Cardiac muscle cell (in vitro differentiated cells and primary cell): ENCODE measurements at regions not wholly inside any gene's neighbourhood (a gene's known extent, or its start where the extent isn't known, plus 50 kb on each side); places are given as distances from the start of the nearest gene placed in this dataset.

Experiments used
- DNase-seq, 2 donors: peaks; one replicate each; pipeline versions ENCODE4 v3.0.0 to v3.0.0-alpha.2; 2010 to 2017; ENCODE audit warnings: low read depth in 1 of 2, low spot score in 1 of 2
- H3K27ac ChIP-seq: fragments of 200-600 bp; sonication (generic); 2 replicates; pipeline ENCODE4 v1.5.1; 2016
- H3K27me3 ChIP-seq: fragments of 200-600 bp; sonication (generic); 2 replicates; pipeline ENCODE4 v1.6.0; 2016; ENCODE audit warnings: control low read depth
- H3K36me3 ChIP-seq: fragments of 200-600 bp; sonication (generic); 2 replicates; pipeline ENCODE4 v1.5.1; 2016; ENCODE audit warnings: control low read depth
- H3K4me1 ChIP-seq: fragments of 200-600 bp; sonication (generic); 2 replicates; pipeline ENCODE4 v1.8.1; 2017; ENCODE audit warnings: low read depth, mild to moderate bottlenecking, mixed run types
- H3K4me3 ChIP-seq: fragments of 200-600 bp; sonication (generic); 2 replicates; pipeline ENCODE4 v1.5.1; 2016; ENCODE audit warnings: mild to moderate bottlenecking
- H3K9me3 ChIP-seq: fragments of 200-600 bp; sonication (generic); 2 replicates; pipeline ENCODE4 v1.5.1; 2017; ENCODE audit warnings: low read depth, mild to moderate bottlenecking, control low read depth
- CTCF ChIP-seq: IDR thresholded peaks from 2 replicates; pipeline ENCODE4 v1.5.1; 2012; ENCODE audit warnings: low read depth, mild to moderate bottlenecking, low read length

- peak overlapping the region; percentile 83 for H3K27ac ChIP-seq
- no peaks in the 10 kb centered on the region for H3K27me3 ChIP-seq
- no peaks in the 10 kb centered on the region for H3K36me3 ChIP-seq
- peaks cover 17% of the 10 kb centered on the region for H3K4me1 ChIP-seq
- H3K9me3 ChIP-seq, result no peaks in the 10 kb centered on the region
- TF ChIP-seq CTCF, result no peak
- DNase-seq, result no peak
- H3K4me3 ChIP-seq, result no peak overlapping the region
Observed at GRCh38 chr6:77340331-77340730, 123.0 kb downstream of the HTR1B start.

- Histone ChIP-seq H3K36me3 (no peaks in the 10 kb centered on the region), H3K4me1 (peaks cover 17% of the 10 kb centered on the region), H3K4me3 (no peak overlapping the region), H3K27me3 (no peaks in the 10 kb centered on the region), H3K27ac (peak overlapping the region; percentile 83), H3K9me3 (no peaks in the 10 kb centered on the region)
- DNase-seq, result no peak
- no peak for TF ChIP-seq CTCF
Observed at GRCh38 chr6:77339926-77340325, 123.4 kb downstream of the HTR1B start.

DNA sequence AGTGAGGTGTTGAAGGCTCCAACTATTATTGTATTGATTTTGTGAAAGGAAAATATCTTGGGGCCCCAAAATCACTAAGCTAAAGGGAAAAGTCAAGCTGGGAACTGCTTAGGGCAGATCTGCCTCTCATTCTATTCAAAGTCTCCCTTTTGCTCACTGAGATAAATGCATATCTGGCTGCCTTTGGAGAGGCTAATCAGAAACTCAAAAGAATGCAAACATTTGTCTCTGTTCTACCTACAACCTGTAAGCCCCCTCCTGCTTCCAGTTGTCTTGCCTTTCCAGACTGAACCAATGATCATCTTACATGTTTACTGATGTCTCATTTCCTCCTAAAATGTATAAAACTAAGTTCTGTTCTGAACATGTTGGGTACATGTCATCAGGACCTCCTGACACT is 125.9 kb downstream of the HTR1B start:
- no peak overlapping the region for H3K27ac ChIP-seq
- H3K36me3 ChIP-seq, result no peaks in the 10 kb centered on the region
- peaks cover 17% of the 10 kb centered on the region for H3K4me1 ChIP-seq
- no peak for DNase-seq
- no peak overlapping the region for H3K4me3 ChIP-seq
- H3K27me3 ChIP-seq, result no peaks in the 10 kb centered on the region
- TF ChIP-seq CTCF, result no peak
- no peaks in the 10 kb centered on the region for H3K9me3 ChIP-seq

DNA sequence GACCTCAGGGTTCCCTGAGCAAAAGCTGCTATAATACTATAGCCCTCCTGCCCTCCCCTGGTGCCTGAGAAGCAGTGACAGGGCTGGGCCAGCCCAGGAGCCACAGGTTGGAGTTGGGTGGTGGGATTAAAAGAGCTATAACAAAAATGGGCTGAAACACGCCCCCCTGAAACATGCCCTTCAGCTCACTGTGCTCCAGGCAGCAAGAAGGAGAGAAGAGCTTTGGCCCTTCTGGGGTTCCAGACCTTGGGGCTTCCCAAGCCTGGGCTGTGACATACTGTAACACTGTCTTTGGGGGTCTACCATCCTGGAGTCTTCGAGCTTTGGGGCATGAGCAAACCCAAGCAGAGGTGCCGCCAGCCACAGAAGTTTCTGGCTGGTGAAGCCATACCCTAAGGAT is 129.2 kb downstream of the HTR1B start:
- no peak for TF ChIP-seq CTCF
- no peaks in the 10 kb centered on the region for H3K4me1 ChIP-seq
- no peak for DNase-seq

GRCh38 chr6:77332915-77333623 is 130.2 kb downstream of the HTR1B start:
- no peaks in the 10 kb centered on the region for H3K4me1 ChIP-seq
- no peak for DNase-seq

More for the DNA sequence above, 129.2 kb downstream of the HTR1B start:
- no peaks in the 10 kb centered on the region for H3K36me3 ChIP-seq
- no peaks in the 10 kb centered on the region for H3K27me3 ChIP-seq
- H3K4me3 ChIP-seq, result no peak overlapping the region
- H3K9me3 ChIP-seq, result no peaks in the 10 kb centered on the region
- H3K27ac ChIP-seq, result no peak overlapping the region

More at GRCh38 chr6:77332915-77333623, 130.2 kb downstream of the HTR1B start:
- Histone ChIP-seq H3K4me3 (no peak overlapping the region), H3K9me3 (no peaks in the 10 kb centered on the region), H3K36me3 (no peaks in the 10 kb centered on the region), H3K27ac (no peak overlapping the region), H3K27me3 (no peaks in the 10 kb centered on the region)
- no peak for TF ChIP-seq CTCF
